GM12872 (cell line): ENCODE measurements at regions not wholly inside any gene's neighbourhood (a gene's known extent, or its start where the extent isn't known, plus 50 kb on each side); places are given as distances from the start of the nearest gene placed in this dataset.

ENCODE experiments used
- CTCF ChIP-seq: IDR thresholded peaks from 3 replicates; pipeline ENCODE4 v1.5.1; 2011; ENCODE audit warnings: low read depth, mild to moderate bottlenecking, low read length, moderate library complexity; ENCODE audit not compliant: insufficient read depth

DNA sequence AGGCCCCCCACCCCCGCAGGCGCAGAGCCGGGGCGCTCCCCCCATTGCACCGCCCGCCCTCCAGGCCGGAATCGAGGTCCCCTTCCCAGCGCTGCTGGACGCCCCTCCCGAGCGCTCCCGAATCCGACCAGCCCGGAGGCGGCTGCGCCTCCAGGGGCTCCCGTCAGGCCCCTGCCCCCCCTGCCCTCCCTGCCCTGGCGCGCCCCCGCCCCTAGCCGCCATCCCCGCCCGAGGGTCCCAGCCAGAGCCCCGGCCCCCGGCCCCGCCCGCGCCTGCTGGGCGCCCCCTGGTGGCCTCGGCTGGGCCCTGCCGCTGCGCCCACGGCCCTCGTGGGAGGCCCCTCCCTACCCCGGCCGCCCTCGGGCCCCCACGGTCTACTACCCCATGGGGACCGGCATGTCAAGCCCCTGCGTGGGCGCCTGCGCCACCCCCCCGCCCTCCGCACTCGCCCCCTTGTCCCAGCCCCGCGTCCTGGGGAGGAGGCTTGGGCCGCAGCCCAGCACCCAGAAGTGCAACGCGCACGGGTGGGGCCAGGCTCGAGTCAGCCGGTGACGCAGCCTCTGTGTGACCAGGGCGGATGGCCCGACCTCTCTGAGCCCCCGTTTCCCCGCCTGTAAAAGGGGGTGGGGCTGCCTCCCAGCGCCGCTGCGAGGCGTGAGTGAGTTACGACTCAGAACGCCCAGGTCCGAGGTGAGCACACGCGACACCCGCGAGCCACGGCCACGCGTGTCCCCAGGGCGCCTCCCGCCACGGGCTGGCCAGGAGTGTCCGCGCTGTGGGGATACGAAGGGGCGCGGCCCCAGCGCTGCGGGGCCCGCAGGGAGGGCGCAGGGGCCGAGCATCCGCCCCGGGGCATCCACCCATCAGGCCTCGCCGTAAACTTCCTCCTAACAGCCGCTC, 104.9 kb downstream of the FAM53A start:
- TF ChIP-seq CTCF: peak; percentile 50; the same call in 1 of the 3 replicates

GRCh38 chr4:1578251-1578773, 105.8 kb downstream of the FAM53A start:
- TF ChIP-seq CTCF: no peak

DNA sequence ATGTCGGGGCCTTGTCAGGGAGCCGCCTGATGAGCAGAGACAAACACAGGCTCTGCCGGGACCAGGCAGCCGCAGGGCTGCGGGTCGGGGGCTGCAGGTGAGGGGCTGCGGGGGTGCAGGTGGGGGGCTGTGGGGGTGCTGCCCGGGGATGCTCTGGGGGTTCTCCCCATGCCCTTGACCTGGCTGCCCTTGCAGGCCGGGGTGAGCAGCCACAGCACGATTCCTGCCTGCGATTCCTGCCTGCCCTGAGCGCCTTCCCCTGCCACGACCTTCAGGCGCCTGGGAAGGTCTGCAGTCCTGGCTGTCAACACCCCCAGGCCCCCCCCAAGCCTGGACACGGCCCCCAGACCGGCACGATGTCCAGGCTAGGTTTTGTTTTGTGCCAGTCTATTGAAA, 106.3 kb downstream of the FAM53A start:
- TF ChIP-seq CTCF: no peak

DNA sequence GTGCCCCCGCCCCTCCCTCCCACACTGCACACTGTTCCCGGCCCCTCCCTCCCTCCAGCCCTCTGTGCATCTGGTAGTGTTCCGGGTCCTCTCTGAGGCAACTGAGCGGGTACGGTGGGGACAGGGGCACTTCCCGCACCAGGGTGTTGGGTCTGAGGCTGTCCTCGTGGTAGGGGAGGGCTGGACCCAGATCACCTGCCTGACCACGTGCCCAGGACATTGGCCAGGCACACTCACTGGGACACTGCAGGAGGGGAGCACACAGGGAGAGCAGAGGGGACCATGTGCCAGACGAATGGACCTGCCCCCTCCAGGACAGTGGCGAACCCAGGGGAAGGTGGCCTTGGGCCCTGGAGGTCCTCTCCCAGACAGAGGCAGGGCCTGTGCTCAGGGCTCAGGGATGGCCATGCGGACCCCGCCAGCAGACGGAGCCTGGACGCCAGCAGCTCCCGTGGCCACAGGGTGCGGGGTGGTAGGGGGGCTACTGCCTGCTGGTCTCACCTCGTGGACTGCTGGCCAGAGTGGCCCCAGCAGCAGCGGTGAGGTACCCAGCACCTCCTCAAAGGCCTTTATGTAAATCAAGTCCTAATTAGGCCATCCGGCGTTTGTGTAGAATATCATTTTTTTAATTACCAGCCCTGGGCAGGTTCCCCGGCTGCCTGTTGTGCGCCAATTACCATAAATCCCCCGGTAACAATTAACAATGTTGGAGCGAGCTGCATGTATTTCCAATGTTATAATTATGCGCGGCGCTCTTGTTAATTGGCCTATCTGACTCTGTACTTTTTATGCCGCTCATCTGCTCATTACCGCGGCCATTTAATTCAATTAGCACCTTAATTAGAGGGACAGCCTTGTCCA, 106.9 kb downstream of the FAM53A start:
- no peak for TF ChIP-seq CTCF

GRCh38 chr4:1576304-1576960, 107.7 kb downstream of the FAM53A start:
- TF ChIP-seq CTCF: no peak

- no peak for TF ChIP-seq CTCF
Observed at GRCh38 chr4:1575418-1576303, 108.5 kb downstream of the FAM53A start.
